K562 (cell line): ENCODE measurements at regions not wholly inside any gene's neighbourhood (a gene's known extent, or its start where the extent isn't known, plus 50 kb on each side); places are given as distances from the start of the nearest gene placed in this dataset.

ENCODE experiments used
- ATAC-seq: fragments of 200-7000 bp; cut with Tn5 transposase; 3 replicates; pipeline ENCODE4 v1.9.1; 2020; ENCODE audit warnings: moderate library complexity
- BruUV-seq: library from RNA; stranded (reverse); fragments of 400-500 nt; replicated peaks from 2 replicates; lab custom pipeline; 2021; lab: Mats Ljungman, UMichigan
- CTCF ChIA-PET: fragments of 300-600 bp; formaldehyde crosslinking; extraction: SDS; loops from one replicate; lab custom pipeline; 2021; ENCODE audit warnings: low intra/inter-chr PET ratio; lab: Yijun Ruan, JAX
- POLR2A ChIA-PET: fragments of 300-600, 350-650 bp; sonication (Branson Sonifier 250); formaldehyde crosslinking; extraction: SDS; loops from one replicate; lab custom pipeline; 2021; ENCODE audit warnings: antibody characterized with exemption, inconsistent platforms; lab: Yijun Ruan, JAX
- DNase-seq, 4 experiments: peaks; one replicate each; pipeline versions ENCODE4 v3.0.0 to v3.0.0-alpha.2; 2011 to 2018; ENCODE audit warnings: low spot score in 3 of 4, mixed read lengths in 3 of 4; ENCODE audit errors: extremely low read depth in 1 of 4
- FAIRE-seq: peaks from 2 replicates; lab custom pipeline; 2011; peaks lifted over from hg19 to GRCh38; lab: Jason Lieb, UNC
- H2AFZ ChIP-seq: 2 replicates; pipeline ENCODE4 v1.6.0; 2011; ENCODE audit warnings: low read depth, low read length, control low read depth, inconsistent platforms
- H3K27ac ChIP-seq: fragments of 200-600 bp; 3 replicates; pipeline ENCODE4 v1.8.0; 2011; ENCODE audit warnings: low read depth, mild to moderate bottlenecking, control low read depth, inconsistent platforms, low read length, moderate library complexity, mixed read lengths; ENCODE audit errors: extremely low read depth
- H3K27me3 ChIP-seq, 2 experiments: fragments of 300-600 bp in 1 of 2; 2 replicates in 1 of 2; 3 replicates in 1 of 2; pipeline versions ENCODE4 v1.6.0 to v1.8.0; 2011; ENCODE audit warnings: inconsistent platforms in 2 of 2, low read length in 2 of 2, mild to moderate bottlenecking in 1 of 2, mixed read lengths in 1 of 2, moderate library complexity in 1 of 2; ENCODE audit not compliant: control insufficient read depth in 2 of 2, insufficient read depth in 2 of 2
- H3K36me3 ChIP-seq: fragments of 300-600 bp; 3 replicates; pipeline ENCODE4 v1.8.0; 2011; ENCODE audit warnings: mild to moderate bottlenecking, low read length, inconsistent platforms; ENCODE audit not compliant: control insufficient read depth, insufficient read depth
- H3K4me1 ChIP-seq, 2 experiments: fragments of 200-600 bp in 1 of 2; replicated peaks in 1 of 2; 2 replicates in 1 of 2; 3 replicates in 1 of 2; pipeline versions ENCODE4 v1.5.1 to v1.8.0; 2011; ENCODE audit warnings: inconsistent platforms in 2 of 2, low read length in 2 of 2, mild to moderate bottlenecking in 1 of 2, mixed read lengths in 1 of 2, moderate library complexity in 1 of 2; ENCODE audit not compliant: control insufficient read depth in 2 of 2, insufficient read depth in 2 of 2
- H3K4me2 ChIP-seq: 2 replicates; pipeline ENCODE4 v1.6.1; 2011; ENCODE audit warnings: low read length, control low read depth, inconsistent platforms, mixed read lengths; ENCODE audit not compliant: insufficient read depth
- H3K4me3 ChIP-seq: fragments of 200-600 bp; sonication (generic), shearing (Covaris generic); 2 replicates; pipeline ENCODE4 v1.5.1; 2016; ENCODE audit warnings: control low read depth, inconsistent platforms
- H3K79me2 ChIP-seq: fragments of 200-600 bp; 3 replicates; pipeline ENCODE4 v1.8.0; 2011; ENCODE audit warnings: low read length, inconsistent platforms; ENCODE audit not compliant: control insufficient read depth, insufficient read depth
- H3K9ac ChIP-seq, 2 experiments: 2 replicates each; pipeline versions ENCODE4 v1.6.0 to v1.6.1; 2011; ENCODE audit warnings: low read depth in 2 of 2, low read length in 2 of 2, control low read depth in 1 of 2, inconsistent platforms in 1 of 2, mild to moderate bottlenecking in 1 of 2, mixed read lengths in 1 of 2; ENCODE audit not compliant: insufficient read depth in 1 of 2
- H3K9me1 ChIP-seq: one replicate; pipeline ENCODE4 v1.6.0; 2011; ENCODE audit warnings: inconsistent platforms, mild to moderate bottlenecking, low read length, moderate library complexity; ENCODE audit not compliant: control insufficient read depth, insufficient read depth
- H3K9me3 ChIP-seq: replicated peaks from 2 replicates; pipeline ENCODE4 v1.5.1; 2011; ENCODE audit warnings: low read depth, low read length, inconsistent platforms; ENCODE audit not compliant: control insufficient read depth, insufficient read depth
- H4K20me1 ChIP-seq: replicated peaks from 2 replicates; pipeline ENCODE4 v1.6.1; 2011; ENCODE audit warnings: low read length, inconsistent platforms, mixed read lengths; ENCODE audit not compliant: control insufficient read depth, insufficient read depth
- CHAMP1 ChIP-seq: fragments of 450-650 bp; IDR thresholded peaks from 2 replicates; pipeline ENCODE4 v1.6.1; 2016; ENCODE audit warnings: mild to moderate bottlenecking
- DPF2 ChIP-seq: fragments of 450-650 bp; IDR thresholded peaks from 2 replicates; pipeline ENCODE4 v1.6.1; 2016
- FOXJ3 ChIP-seq: sonication (generic); formaldehyde crosslinking; IDR thresholded peaks from 2 replicates; pipeline ENCODE4 v1.4.0; 2020; ENCODE audit warnings: mild to moderate bottlenecking, missing genetic modification reagents
- FOXM1 ChIP-seq, 2 experiments: fragments of 450-650 bp in 1 of 2; sonication (generic) in 1 of 2; formaldehyde crosslinking in 1 of 2; IDR thresholded peaks; 2 replicates each; pipeline versions ENCODE4 v1.6.1 to v1.9.0; 2017 to 2022; ENCODE audit warnings: low read depth in 2 of 2, mild to moderate bottlenecking in 2 of 2, missing genetic modification reagents in 1 of 2, moderate library complexity in 1 of 2
- GATAD2B ChIP-seq: fragments of 450-650 bp; IDR thresholded peaks from 2 replicates; pipeline ENCODE4 v1.6.1; 2017; ENCODE audit warnings: mild to moderate bottlenecking, borderline replicate concordance
- GTF2E2 ChIP-seq: fragments of 200-800 bp; sonication (Bioruptor generic); IDR thresholded peaks from 2 replicates; pipeline ENCODE4 v1.6.1; 2016; ENCODE audit warnings: missing genetic modification characterization, missing compliant biosample characterization
- NCOA2 ChIP-seq, 2 experiments: fragments of 450-650 bp; IDR thresholded peaks; 2 replicates each; pipeline ENCODE4 v1.6.1; 2018; ENCODE audit warnings: mild to moderate bottlenecking in 2 of 2, moderate library complexity in 1 of 2; ENCODE audit not compliant: partially characterized antibody in 2 of 2
- PURB ChIP-seq: sonication (generic); formaldehyde crosslinking; IDR thresholded peaks from 2 replicates; pipeline ENCODE4 v1.9.0; 2021; ENCODE audit warnings: low read depth, mild to moderate bottlenecking, missing genetic modification reagents
- RBM34 ChIP-seq: fragments of 200-400 bp; formaldehyde crosslinking; IDR thresholded peaks from 2 replicates; pipeline ENCODE4 v1.6.1; 2018; ENCODE audit warnings: low read length, borderline replicate concordance; ENCODE audit not compliant: insufficient read depth
- RHOXF2B ChIP-seq: fragments of 250-450 bp; sonication (Bioruptor Pico); conservative IDR thresholded peaks from 2 replicates; pipeline ENCODE4 v1.5.1; 2021
- STAT5B ChIP-seq: fragments of 250-450 bp; sonication (Bioruptor Pico); IDR thresholded peaks from 2 replicates; pipeline ENCODE4 v1.8.0; 2021; ENCODE audit warnings: mild to moderate bottlenecking, inconsistent platforms
- ZBTB1 ChIP-seq: sonication (generic); formaldehyde crosslinking; IDR thresholded peaks from 2 replicates; pipeline ENCODE4 v1.8.1; 2023; ENCODE audit warnings: missing genetic modification reagents, low read depth, mild to moderate bottlenecking, borderline replicate concordance
- ZBTB2 ChIP-seq: fragments of 450-650 bp; IDR thresholded peaks from 2 replicates; pipeline ENCODE4 v1.6.1; 2016; ENCODE audit warnings: antibody characterized with exemption
- ZNF133 ChIP-seq: fragments of 250-450 bp; sonication (Bioruptor Pico); IDR thresholded peaks from 2 replicates; pipeline ENCODE4 v1.4.0; 2020; ENCODE audit warnings: mild to moderate bottlenecking
- ZNF263 ChIP-seq: sonication (generic); formaldehyde crosslinking; IDR thresholded peaks from 2 replicates; pipeline ENCODE4 v1.8.0; 2022; ENCODE audit warnings: mild to moderate bottlenecking, missing genetic modification reagents, borderline replicate concordance
- ZNF408 ChIP-seq: fragments of 250-450 bp; sonication (Bioruptor Pico); IDR thresholded peaks from 2 replicates; pipeline ENCODE4 v1.4.0; 2020; ENCODE audit warnings: low read depth, mild to moderate bottlenecking, moderate library complexity
- ZNF740 ChIP-seq, 3 experiments: fragments of 200-800 bp in 1 of 3; sonication (Bioruptor generic) in 1 of 3; sonication (generic) in 1 of 3; formaldehyde crosslinking in 1 of 3; IDR thresholded peaks; 2 replicates each; pipeline versions ENCODE4 v1.6.1 to v1.8.0; 2016 to 2022; ENCODE audit warnings: mild to moderate bottlenecking in 2 of 3, missing compliant biosample characterization in 2 of 3, missing genetic modification characterization in 2 of 3, missing genetic modification reagents in 1 of 3
- WGBS: fragments of 100-300 bp; shearing (Covaris generic); methylation state at CpG from one replicate; pipeline ENCODE4 v1.1.6; 2016; ENCODE audit warnings: low coverage, mixed read lengths; ENCODE audit not compliant: insufficient coverage; ENCODE audit errors: missing lambda C conversion rate; 5-methylcytosine and 5-hydroxymethylcytosine counted together
- in situ Hi-C: fragments of 300-500 bp; cut with MboI; formaldehyde crosslinking; loops from 4 replicates; pipeline ENCODE4 v1.15.0; 2018; ENCODE audit warnings: inconsistent platforms, mixed read lengths
- intact Hi-C: fragments of 100-400 bp; cut with micrococcal nuclease; formaldehyde crosslinking; loops from 2 replicates; pipeline ENCODE4 v1.14.2; 2022

GRCh38 chr18:74005320-74006109, 142.1 kb downstream of the FBXO15 start:
- POLR2A ChIA-PET = no interaction called here
- no peaks in the 10 kb centered on the region for H3K79me2 ChIP-seq
- no peak for TF ChIP-seq PURB (CRISPR knock-in tag)
- TF ChIP-seq GATAD2B = no peak
- no peak for TF ChIP-seq ZBTB1 (CRISPR knock-in tag)
- TF ChIP-seq ZNF263 = no peak
- no peak for TF ChIP-seq NCOA2 (IDR thresholded peaks at IDR 0.05; ENCODE audit: partially characterized antibody in 2 of 2)
- no peak for TF ChIP-seq STAT5B (CRISPR knock-in tag)
- TF ChIP-seq FOXJ3 (CRISPR knock-in tag) = no peak
- TF ChIP-seq RBM34 = no peak
- TF ChIP-seq CHAMP1 = no peak
- no peak for TF ChIP-seq ZBTB2
- TF ChIP-seq ZNF408 (CRISPR knock-in tag) = no peak
- TF ChIP-seq ZNF133 = no peak
- TF ChIP-seq GTF2E2 (tag) = no peak
- TF ChIP-seq RHOXF2B (CRISPR knock-in tag) = no peak
- TF ChIP-seq FOXM1 (IDR thresholded peaks at IDR 0.05; ENCODE audit: low read depth) = no peak
- TF ChIP-seq FOXM1 (CRISPR knock-in tag; IDR thresholded peaks at IDR 0.05; ENCODE audit: low read depth) = no peak
- TF ChIP-seq ZNF740 (CRISPR knock-in tag; IDR thresholded peaks at IDR 0.05) = no peak
- no peak for TF ChIP-seq ZNF740 (tag; IDR thresholded peaks at IDR 0.05)
- TF ChIP-seq DPF2 = no peak
- no peaks in the 10 kb centered on the region for H3K36me3 ChIP-seq
- intact Hi-C loops = no loop called here
- no peak for DNase-seq
- BruUV-seq = no TSS peak
- no peak for ATAC-seq
- H3K9me3 ChIP-seq = no peaks in the 10 kb centered on the region
- no peak for FAIRE-seq
- no peak overlapping the region for H3K27ac ChIP-seq
- in situ Hi-C loops = no loop called here
- no peak overlapping the region for H2AFZ ChIP-seq
- no peaks in the 10 kb centered on the region; a peak in 1 of 5 replicates for H3K27me3 ChIP-seq
- no peak overlapping the region for H3K4me2 ChIP-seq
- H3K9me1 ChIP-seq = no peaks in the 10 kb centered on the region
- CTCF ChIA-PET = no interaction called here
- 0% methylated on average over 2 of the region's 4 CpGs for WGBS
- H3K9ac ChIP-seq = no peak overlapping the region
- no peaks in the 10 kb centered on the region for H4K20me1 ChIP-seq
- H3K4me1 ChIP-seq = no peaks in the 10 kb centered on the region
- no peak overlapping the region for H3K4me3 ChIP-seq
